ENCODE measurements at regions not wholly inside any gene's neighbourhood (a gene's known extent, or its start where the extent isn't known, plus 50 kb on each side); places are given as distances from the start of the nearest gene placed in this dataset.

GRCh38 chr11:115036406-115037180, 358.3 kb downstream of the NXPE2 start:
- TF ChIP-seq CTCF (IDR thresholded peaks at IDR 0.05) (no peak), POLR2A (IDR thresholded peaks at IDR 0.05) (no peak)

All from testis (tissue), 2 donors.